IMR-90 (cell line): ENCODE measurements at regions not wholly inside any gene's neighbourhood (a gene's known extent, or its start where the extent isn't known, plus 50 kb on each side); places are given as distances from the start of the nearest gene placed in this dataset.

Source experiments
- ATAC-seq: fragments of 200-7000 bp; cut with Tn5 transposase; 2 replicates; pipeline ENCODE4 v1.9.1; 2020; ENCODE audit warnings: low read depth, mild to moderate bottlenecking, moderate library complexity
- BruUV-seq: library from RNA; stranded (reverse); fragments of 400-500 nt; replicated peaks from 2 replicates; lab custom pipeline; 2021; lab: Mats Ljungman, UMichigan
- CTCF ChIA-PET: fragments of 300-600 bp; formaldehyde crosslinking; extraction: SDS; loops from one replicate; lab custom pipeline; 2021; ENCODE audit warnings: antibody characterized with exemption; lab: Yijun Ruan, JAX
- POLR2A ChIA-PET: fragments of 300-600 bp; sonication (Branson Sonifier 250); formaldehyde crosslinking; loops from one replicate; lab custom pipeline; 2022; ENCODE audit warnings: antibody characterized with exemption; ENCODE audit not compliant: unreplicated experiment; lab: Charles Lee
- DNase-seq: peaks from one replicate; pipeline ENCODE4 v3.0.0; 2013
- H2AFZ ChIP-seq: replicated peaks from 2 replicates; pipeline ENCODE3; 2013; ENCODE audit warnings: low read length, mild to moderate bottlenecking; ENCODE audit not compliant: poor library complexity
- H2AK5ac ChIP-seq: 2 replicates; pipeline ENCODE4 v1.6.1; 2013; ENCODE audit warnings: low read depth, low read length, inconsistent platforms
- H2AK9ac ChIP-seq: replicated peaks from 2 replicates; pipeline ENCODE3; 2013; ENCODE audit warnings: mild to moderate bottlenecking, low read depth, low read length, moderate library complexity; ENCODE audit not compliant: poor library complexity
- H2BK120ac ChIP-seq: 2 replicates; pipeline ENCODE4 v1.6.1; 2013; ENCODE audit warnings: low read depth, low read length, inconsistent platforms
- H2BK15ac ChIP-seq: 3 replicates; pipeline ENCODE4 v1.6.1; 2013; ENCODE audit warnings: low read depth, low read length, inconsistent platforms
- H2BK20ac ChIP-seq: 2 replicates; pipeline ENCODE4 v1.6.1; 2013; ENCODE audit warnings: low read depth, mild to moderate bottlenecking, inconsistent platforms, low read length, moderate library complexity
- H2BK5ac ChIP-seq: 2 replicates; pipeline ENCODE4 v1.6.1; 2013; ENCODE audit warnings: mild to moderate bottlenecking, low read depth, low read length, inconsistent platforms; ENCODE audit not compliant: poor library complexity, severe bottlenecking
- H3K14ac ChIP-seq: replicated peaks from 2 replicates; pipeline ENCODE4 v1.6.1; 2013; ENCODE audit warnings: low read depth, low read length, inconsistent platforms
- H3K18ac ChIP-seq: 2 replicates; pipeline ENCODE4 v1.6.1; 2013; ENCODE audit warnings: low read depth, low read length, control low read depth
- H3K23ac ChIP-seq: 2 replicates; pipeline ENCODE4 v1.6.1; 2013; ENCODE audit warnings: low read depth, low read length, inconsistent platforms
- H3K27ac ChIP-seq: 2 replicates; pipeline ENCODE4 v1.5.1; 2013; ENCODE audit warnings: mild to moderate bottlenecking, control low read depth, low read length; ENCODE audit not compliant: insufficient read depth
- H3K27me3 ChIP-seq: 2 replicates; pipeline ENCODE4 v1.6.1; 2013; ENCODE audit warnings: low read length; ENCODE audit not compliant: control insufficient read depth, insufficient read depth
- H3K36me3 ChIP-seq: 2 replicates; pipeline ENCODE4 v1.6.1; 2013; ENCODE audit warnings: low read length, mixed read lengths; ENCODE audit not compliant: control insufficient read depth, insufficient read depth
- H3K4ac ChIP-seq: 2 replicates; pipeline ENCODE4 v1.6.1; 2013; ENCODE audit warnings: low read depth, low read length, inconsistent platforms
- H3K4me1 ChIP-seq: 2 replicates; pipeline ENCODE4 v1.6.1; 2013; ENCODE audit warnings: low read length, mixed read lengths; ENCODE audit not compliant: control insufficient read depth, insufficient read depth
- H3K4me2 ChIP-seq: 2 replicates; pipeline ENCODE4 v1.6.1; 2013; ENCODE audit warnings: low read depth, mild to moderate bottlenecking, control low read depth, low read length, moderate library complexity
- H3K4me3 ChIP-seq: 2 replicates; pipeline ENCODE4 v1.5.1; 2013; ENCODE audit warnings: low read depth, mild to moderate bottlenecking, control low read depth, low read length, moderate library complexity; ENCODE audit not compliant: insufficient read depth
- H3K56ac ChIP-seq: 2 replicates; pipeline ENCODE4 v1.6.1; 2013; ENCODE audit warnings: low read length, inconsistent platforms; ENCODE audit not compliant: insufficient read depth; ENCODE audit errors: extremely low read depth
- H3K79me1 ChIP-seq, 2 experiments: 2 replicates each; pipeline ENCODE4 v1.6.1; 2013; ENCODE audit warnings: low read length in 2 of 2, inconsistent platforms in 1 of 2, low read depth in 1 of 2
- H3K9ac ChIP-seq: 2 replicates; pipeline ENCODE4 v1.6.1; 2013; ENCODE audit warnings: low read depth, low read length, control low read depth
- H3K9me1 ChIP-seq: 2 replicates; pipeline ENCODE4 v1.6.1; 2013; ENCODE audit warnings: low read length, inconsistent platforms; ENCODE audit not compliant: insufficient read depth
- H3K9me3 ChIP-seq: 2 replicates; pipeline ENCODE4 v1.6.1; 2013; ENCODE audit warnings: low read length; ENCODE audit not compliant: control insufficient read depth, insufficient read depth
- H4K20me1 ChIP-seq: 2 replicates; pipeline ENCODE4 v1.6.1; 2013; ENCODE audit warnings: low read length, inconsistent platforms; ENCODE audit not compliant: insufficient read depth
- H4K5ac ChIP-seq: 2 replicates; pipeline ENCODE4 v1.6.1; 2013; ENCODE audit warnings: mild to moderate bottlenecking, low read depth, low read length, control low read depth
- H4K8ac ChIP-seq, 2 experiments: 2 replicates each; pipeline ENCODE4 v1.6.1; 2013; ENCODE audit warnings: low read depth in 2 of 2, low read length in 2 of 2, control low read depth in 1 of 2, inconsistent platforms in 1 of 2
- H4K91ac ChIP-seq: 2 replicates; pipeline ENCODE4 v1.6.1; 2013; ENCODE audit warnings: low read depth, low read length, inconsistent platforms; ENCODE audit not compliant: insufficient read depth
- BHLHE40 ChIP-seq: fragments of 150-350 bp; IDR thresholded peaks from 2 replicates; pipeline ENCODE4 v1.6.1; 2016; ENCODE audit warnings: mild to moderate bottlenecking, low read depth, low read length
- CEBPB ChIP-seq: IDR thresholded peaks from 2 replicates; pipeline ENCODE4 v1.6.1; 2012; ENCODE audit warnings: low read depth, low read length, improper control_type of control experiment
- CHD1 ChIP-seq: IDR thresholded peaks from 2 replicates; pipeline ENCODE4 v1.6.1; 2012; ENCODE audit warnings: low read depth, low read length, improper control_type of control experiment
- CTCF ChIP-seq: conservative IDR thresholded peaks from 2 replicates; pipeline ENCODE4 v1.5.1; 2012; ENCODE audit warnings: mild to moderate bottlenecking, low read depth, low read length, improper control_type of control experiment
- FOS ChIP-seq: fragments of 150-350 bp; IDR thresholded peaks from 2 replicates; pipeline ENCODE4 v1.6.1; 2016; ENCODE audit warnings: low read depth, low read length
- MAFK ChIP-seq: IDR thresholded peaks from 2 replicates; pipeline ENCODE4 v1.6.1; 2012; ENCODE audit warnings: low read depth, low read length, improper control_type of control experiment
- MXI1 ChIP-seq: IDR thresholded peaks from 2 replicates; pipeline ENCODE4 v1.6.1; 2012; ENCODE audit warnings: low read depth, mild to moderate bottlenecking, low read length, moderate library complexity, borderline replicate concordance
- NFE2L2 ChIP-seq: fragments of 150-350 bp; IDR thresholded peaks from 2 replicates; pipeline ENCODE4 v1.6.1; 2016; ENCODE audit warnings: low read depth, mild to moderate bottlenecking, low read length
- POLR2A ChIP-seq: IDR thresholded peaks from 2 replicates; pipeline ENCODE4 v1.6.1; 2012; ENCODE audit warnings: mild to moderate bottlenecking, low read depth, low read length
- RAD21 ChIP-seq: IDR thresholded peaks from 2 replicates; pipeline ENCODE4 v1.6.1; 2012; ENCODE audit warnings: low read length, improper control_type of control experiment
- RCOR1 ChIP-seq: IDR thresholded peaks from 2 replicates; pipeline ENCODE4 v1.6.1; 2012; ENCODE audit warnings: mild to moderate bottlenecking, low read length, improper control_type of control experiment; ENCODE audit not compliant: insufficient replicate concordance
- RFX5 ChIP-seq: IDR thresholded peaks from 2 replicates; pipeline ENCODE4 v1.8.0; 2012; ENCODE audit warnings: low read depth, mild to moderate bottlenecking, low read length, moderate library complexity
- WGBS, 2 experiments: methylation state at CpG; one replicate each; pipeline versions ENCODE4 v1.1.5 to v1.1.7; 2013; ENCODE audit warnings: missing lambda C conversion rate in 2 of 2; ENCODE audit not compliant: insufficient read length in 1 of 2; ENCODE audit errors: extremely low coverage in 2 of 2; 5-methylcytosine and 5-hydroxymethylcytosine counted together
- dilution Hi-C: fragments of 300-500 bp; cut with HindIII; formaldehyde crosslinking; loops from one replicate; pipeline ENCODE4 v1.14.3; 2018; ENCODE audit warnings: low sequenced_read_pairs; ENCODE audit not compliant: unreplicated experiment
- in situ Hi-C: fragments of 300-500 bp; cut with MboI; formaldehyde crosslinking; loops from 3 replicates; pipeline ENCODE4 v1.14.3; 2019; ENCODE audit warnings: low sequenced_read_pairs, inconsistent platforms, mixed read lengths
- intact Hi-C: fragments of 100-400 bp; cut with micrococcal nuclease; formaldehyde crosslinking; loops from 2 replicates; pipeline ENCODE4 v1.10.0; 2022
- TF ChIP-seq, protein P1 (sequence below): fragments of 150-350 bp; IDR thresholded peaks from 2 replicates; pipeline ENCODE4 v1.6.1; 2016; ENCODE audit warnings: low read depth, mild to moderate bottlenecking, low read length, moderate library complexity, borderline replicate concordance

DNA sequence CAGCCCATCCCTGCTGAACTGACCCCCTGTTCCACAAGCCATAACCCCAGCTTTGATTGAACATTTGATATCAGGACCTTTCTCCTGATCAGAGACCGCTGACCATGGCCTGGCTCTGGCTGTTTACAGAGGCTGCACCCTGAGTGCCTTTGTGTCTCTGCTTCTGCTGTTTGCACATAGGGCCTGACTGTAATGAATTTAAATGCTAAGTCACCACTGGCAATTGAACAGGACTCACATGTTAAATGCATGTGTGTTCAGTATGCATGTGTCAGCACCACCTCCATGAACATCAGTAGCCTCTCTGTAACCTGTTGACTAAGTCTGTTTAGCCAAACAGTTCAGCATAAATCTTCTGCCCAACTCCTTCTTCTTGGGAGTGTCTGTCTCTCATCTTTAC is 690.3 kb downstream of the TMEM121 start:
- CTCF ChIA-PET: no interaction called here
- Histone ChIP-seq H2AFZ (no peak overlapping the region), H3K4me3 (no peak overlapping the region), H3K9me1 (no peaks in the 10 kb centered on the region), H3K36me3 (no peaks in the 10 kb centered on the region), H3K9ac (no peak overlapping the region), H2BK5ac (no peak overlapping the region), H3K9me3 (peaks cover 8% of the 10 kb centered on the region), H4K91ac (no peak overlapping the region), H3K4ac (no peak overlapping the region), H2BK20ac (no peak overlapping the region), H3K18ac (no peak overlapping the region), H2BK120ac (no peak overlapping the region), H4K8ac (no peak overlapping the region), H3K27me3 (no peaks in the 10 kb centered on the region), H4K5ac (no peak overlapping the region), H3K23ac (no peak overlapping the region), H3K56ac (no peak overlapping the region), H2AK5ac (no peak overlapping the region), H3K27ac (no peak overlapping the region), H4K20me1 (no peaks in the 10 kb centered on the region), H2AK9ac (no peak overlapping the region), H3K4me1 (no peaks in the 10 kb centered on the region), H3K4me2 (no peak overlapping the region), H3K14ac (no peak overlapping the region), H3K79me1 (no peaks in the 10 kb centered on the region), H2BK15ac (no peak overlapping the region)
- in situ Hi-C loops (no loop called here), intact Hi-C loops (no loop called here), dilution Hi-C loops (no loop called here)
- WGBS, 2 experiments: 10% methylated on average over 1 of the region's 1 CpG; no CpG with 5 or more reads in 1 of the 2 experiments
- POLR2A ChIA-PET: no interaction called here
- TF ChIP-seq CEBPB: no peak
- TF ChIP-seq FOS: no peak
- no peak for TF ChIP-seq BHLHE40
- TF ChIP-seq CTCF: no peak
- TF ChIP-seq, protein P1, sequence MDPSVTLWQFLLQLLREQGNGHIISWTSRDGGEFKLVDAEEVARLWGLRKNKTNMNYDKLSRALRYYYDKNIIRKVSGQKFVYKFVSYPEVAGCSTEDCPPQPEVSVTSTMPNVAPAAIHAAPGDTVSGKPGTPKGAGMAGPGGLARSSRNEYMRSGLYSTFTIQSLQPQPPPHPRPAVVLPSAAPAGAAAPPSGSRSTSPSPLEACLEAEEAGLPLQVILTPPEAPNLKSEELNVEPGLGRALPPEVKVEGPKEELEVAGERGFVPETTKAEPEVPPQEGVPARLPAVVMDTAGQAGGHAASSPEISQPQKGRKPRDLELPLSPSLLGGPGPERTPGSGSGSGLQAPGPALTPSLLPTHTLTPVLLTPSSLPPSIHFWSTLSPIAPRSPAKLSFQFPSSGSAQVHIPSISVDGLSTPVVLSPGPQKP: no peak
- TF ChIP-seq MAFK: no peak
- no peak for TF ChIP-seq MXI1
- TF ChIP-seq RFX5: no peak
- TF ChIP-seq CHD1: no peak
- TF ChIP-seq RAD21: no peak
- TF ChIP-seq RCOR1: no peak
- no peak for TF ChIP-seq POLR2A
- no peak for TF ChIP-seq NFE2L2
- ATAC-seq (no peak), DNase-seq (no peak)
- no TSS peak for BruUV-seq
